Tibial nerve (tissue), 4 donors: ENCODE measurements at regions not wholly inside any gene's neighbourhood (a gene's known extent, or its start where the extent isn't known, plus 50 kb on each side); places are given as distances from the start of the nearest gene placed in this dataset.
"Not testable (repeated sequence)": the region's sequence is repeated elsewhere in the genome, so short reads cannot be mapped to it uniquely, and the experiment has no call there.

Source experiments
- DNase-seq, 2 donors: peaks; one replicate each; pipeline ENCODE4 v3.0.0-alpha.2; 2019; ENCODE audit warnings: low spot score in 2 of 2
- H3K27ac ChIP-seq, 4 donors: fragments of 200-600 bp; sonication (generic) in 3 of 4; one replicate each; pipeline ENCODE4 v1.5.1; 2017 to 2019; ENCODE audit warnings: mild to moderate bottlenecking in 1 of 4
- H3K27me3 ChIP-seq, 2 donors: fragments of 200-600 bp; sonication (generic) in 1 of 2; one replicate each; pipeline versions ENCODE4 v1.5.1 to v1.6.0; 2017 to 2019
- H3K36me3 ChIP-seq, 3 donors: fragments of 200-600 bp; sonication (generic); one replicate each; pipeline ENCODE4 v1.5.1; 2018 to 2019
- H3K4me1 ChIP-seq, 4 donors: fragments of 200-600 bp; sonication (generic) in 3 of 4; one replicate each; pipeline ENCODE4 v1.5.1; 2017 to 2019
- H3K4me3 ChIP-seq, 4 donors: fragments of 200-600 bp; sonication (generic) in 3 of 4; one replicate each; pipeline ENCODE4 v1.5.1; 2017 to 2019; ENCODE audit warnings: mild to moderate bottlenecking in 1 of 4, moderate library complexity in 1 of 4
- H3K9me3 ChIP-seq, 4 donors: fragments of 200-600 bp; sonication (generic) in 3 of 4; one replicate each; pipeline ENCODE4 v1.5.1; 2017 to 2019
- EP300 ChIP-seq, 2 donors: sonication (generic); formaldehyde crosslinking; IDR thresholded peaks; one replicate each; pipeline ENCODE4 v1.6.1; 2017; ENCODE audit warnings: antibody characterized with exemption in 2 of 2, mild to moderate bottlenecking in 1 of 2
- WGBS, 2 donors: methylation state at CpG; one replicate each; pipeline ENCODE4 v1.1.5; 2018; 5-methylcytosine and 5-hydroxymethylcytosine counted together

GRCh38 chr1:234800563-234800962 lies 190.6 kb upstream of the IRF2BP2 start:
- not testable (repeated sequence) for H3K27ac ChIP-seq, H3K36me3 ChIP-seq, H3K4me3 ChIP-seq, H3K27me3 ChIP-seq, DNase-seq, H3K4me1 ChIP-seq, H3K9me3 ChIP-seq
- 83 to 94% methylated on average over 4 to 5 of the region's 5 CpGs for WGBS, 2 donors

DNA sequence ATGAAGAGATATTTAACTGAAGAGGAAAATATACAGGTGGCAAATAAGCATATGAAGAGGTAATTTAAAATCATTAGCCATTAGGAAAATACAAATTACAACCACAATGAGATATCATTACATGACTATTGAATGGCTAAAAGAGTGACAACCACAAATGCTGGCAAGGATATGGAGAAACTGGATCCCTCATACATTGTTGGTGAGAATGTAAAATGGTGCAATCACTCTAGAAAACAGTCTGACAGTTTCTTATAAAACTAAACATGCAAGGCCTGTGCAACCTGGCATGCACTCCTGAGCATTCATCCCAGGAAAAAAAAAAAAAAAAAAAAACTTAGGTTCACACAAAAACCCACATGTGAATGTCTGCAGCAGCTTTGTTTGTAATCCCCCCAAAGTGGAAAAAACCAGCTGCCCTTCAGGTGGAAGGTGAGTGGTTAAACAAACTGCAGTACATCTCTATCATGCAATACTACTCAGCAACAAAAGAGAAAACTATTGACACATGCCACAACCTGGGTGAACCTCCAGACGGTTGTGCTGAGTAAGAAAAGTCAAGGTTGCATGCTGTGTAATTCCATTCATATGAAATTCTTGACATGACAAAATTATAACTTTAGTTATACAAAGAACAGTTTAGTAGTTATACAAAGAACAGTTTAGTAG lies 189.2 kb upstream of the IRF2BP2 start:
- not testable (repeated sequence) for H3K27ac ChIP-seq, H3K36me3 ChIP-seq, H3K4me3 ChIP-seq, H3K9me3 ChIP-seq, H3K4me1 ChIP-seq, H3K27me3 ChIP-seq, DNase-seq
- 29 to 40% methylated on average over 1 of the region's 1 CpG for WGBS, 2 donors

GRCh38 chr1:234797216-234797615 lies 187.2 kb upstream of the IRF2BP2 start:
- not testable (repeated sequence) for H3K4me3 ChIP-seq, H3K9me3 ChIP-seq, H3K27me3 ChIP-seq, H3K4me1 ChIP-seq, H3K36me3 ChIP-seq, DNase-seq, H3K27ac ChIP-seq
- WGBS, 2 donors, result no CpG with 5 or more reads among the region's 2 CpGs

DNA sequence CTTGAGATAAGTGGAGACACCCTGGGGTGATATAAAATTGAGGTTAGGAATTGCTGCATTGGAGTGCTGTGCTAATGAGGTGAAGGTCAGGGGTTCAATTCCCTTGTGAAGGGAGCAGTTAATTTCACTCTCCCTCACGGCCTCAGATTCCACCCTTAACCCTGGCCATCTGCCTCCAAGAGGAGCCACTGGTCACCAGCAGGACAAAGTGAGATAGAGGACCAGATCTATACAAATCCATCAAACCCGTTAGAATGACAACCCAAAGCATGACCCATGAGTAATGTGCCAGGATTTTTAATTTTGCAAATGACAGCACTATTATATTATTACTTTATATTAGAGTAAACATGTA lies 186.4 kb upstream of the IRF2BP2 start:
- not testable (repeated sequence) for H3K27ac ChIP-seq, H3K27me3 ChIP-seq, H3K36me3 ChIP-seq, H3K9me3 ChIP-seq, H3K4me3 ChIP-seq, DNase-seq, H3K4me1 ChIP-seq
- 51 to 77% methylated on average over 2 of the region's 2 CpGs for WGBS, 2 donors

GRCh38 chr1:234795711-234796437 lies 185.9 kb upstream of the IRF2BP2 start:
- not testable (repeated sequence) for H3K9me3 ChIP-seq, DNase-seq, H3K27ac ChIP-seq, H3K27me3 ChIP-seq, H3K36me3 ChIP-seq, H3K4me3 ChIP-seq, H3K4me1 ChIP-seq
- WGBS, 2 donors, result 59% methylated on average over 6 to 7 of the region's 7 CpGs
- TF ChIP-seq EP300 (IDR thresholded peaks at IDR 0.05), result peak in 1 of 2 donors; percentile 53

DNA sequence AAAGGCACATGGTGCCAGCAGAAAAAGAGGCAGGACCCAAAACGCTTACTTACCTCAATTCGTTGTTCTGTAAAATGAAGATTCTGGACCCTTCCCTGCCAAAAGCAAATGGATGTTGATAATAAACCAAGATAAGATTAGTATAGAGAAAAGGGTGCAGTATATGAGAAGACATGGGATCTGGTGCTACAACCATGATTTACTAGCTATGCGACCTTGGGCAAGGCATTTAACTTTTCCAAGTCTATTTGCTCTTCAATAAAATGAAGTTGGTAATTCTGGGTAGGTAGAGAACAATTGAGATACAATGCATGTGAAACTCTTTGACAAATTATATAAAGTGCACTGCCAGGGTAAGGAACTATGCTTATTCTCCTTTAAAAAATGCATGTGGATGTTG lies 185.0 kb upstream of the IRF2BP2 start:
- H3K36me3 ChIP-seq, DNase-seq, H3K9me3 ChIP-seq, H3K27me3 ChIP-seq, H3K4me3 ChIP-seq, H3K27ac ChIP-seq, H3K4me1 ChIP-seq: not testable (repeated sequence)
- WGBS, 2 donors, result 95 to 98% methylated on average over 2 to 3 of the region's 3 CpGs

DNA sequence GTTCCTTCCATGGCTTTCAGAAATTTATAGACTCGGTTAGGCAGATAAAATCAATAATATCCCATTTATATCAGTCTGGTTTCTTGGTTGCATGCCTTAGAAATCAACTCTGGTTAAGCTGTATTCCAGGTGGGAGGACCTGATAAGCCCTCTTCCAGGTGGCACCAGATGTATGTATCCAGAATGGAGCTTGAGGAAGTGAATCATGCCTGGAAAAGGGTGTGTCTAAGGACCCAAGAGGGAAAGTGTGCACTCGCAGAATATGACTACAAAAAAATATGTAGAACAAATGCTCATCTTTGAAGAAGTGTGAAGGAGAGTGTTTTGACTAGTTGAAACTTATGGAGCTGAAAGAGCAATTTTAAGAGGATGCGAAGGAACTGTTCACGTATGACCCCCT lies 184.5 kb upstream of the IRF2BP2 start:
- H3K27me3 ChIP-seq, H3K4me1 ChIP-seq, H3K27ac ChIP-seq, H3K9me3 ChIP-seq, DNase-seq, H3K4me3 ChIP-seq, H3K36me3 ChIP-seq: not testable (repeated sequence)
- 78 to 95% methylated on average over 2 of the region's 4 CpGs for WGBS, 2 donors

GRCh38 chr1:234793924-234794323 lies 183.9 kb upstream of the IRF2BP2 start:
- not testable (repeated sequence) for H3K27ac ChIP-seq, H3K9me3 ChIP-seq, H3K4me1 ChIP-seq, H3K36me3 ChIP-seq, H3K27me3 ChIP-seq, DNase-seq, H3K4me3 ChIP-seq
- 70 to 77% methylated on average over 2 to 3 of the region's 5 CpGs for WGBS, 2 donors

DNA sequence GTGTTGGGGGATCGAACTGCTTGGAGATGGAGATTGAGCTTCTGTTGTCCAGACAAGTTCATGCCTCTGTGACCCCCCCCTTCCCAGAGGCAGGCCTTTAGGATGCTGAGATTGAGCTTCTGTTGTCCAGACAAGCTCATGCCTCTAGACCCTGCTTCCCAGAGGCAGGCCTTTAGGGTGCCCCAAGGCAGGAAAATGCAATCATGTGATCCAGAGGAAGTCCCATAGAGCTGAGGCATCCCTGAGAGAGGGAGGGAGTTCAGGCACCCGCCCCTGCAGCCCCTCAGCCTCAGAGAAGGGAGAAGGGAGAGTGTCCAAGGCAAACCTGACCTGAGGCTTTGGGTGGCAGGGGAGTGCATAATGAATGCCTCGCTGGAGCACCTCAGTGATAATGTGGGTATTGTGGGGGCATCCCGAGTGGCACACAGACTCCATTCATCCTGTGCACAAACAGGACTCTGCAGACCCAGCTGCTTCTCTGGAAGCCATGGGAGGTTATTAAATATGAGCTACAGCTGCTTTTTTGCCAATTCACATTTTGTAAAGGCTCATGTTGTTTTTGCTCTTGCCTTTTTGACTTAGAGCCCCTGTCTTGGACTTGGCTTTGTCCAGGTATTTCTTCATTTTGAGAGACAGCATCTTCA lies 182.4 kb upstream of the IRF2BP2 start:
- H3K27me3 ChIP-seq, H3K9me3 ChIP-seq, H3K27ac ChIP-seq, H3K4me3 ChIP-seq, H3K4me1 ChIP-seq, H3K36me3 ChIP-seq, DNase-seq: not testable (repeated sequence)
- WGBS, 2 donors, result 56 to 64% methylated on average over 2 to 4 of the region's 4 CpGs

DNA sequence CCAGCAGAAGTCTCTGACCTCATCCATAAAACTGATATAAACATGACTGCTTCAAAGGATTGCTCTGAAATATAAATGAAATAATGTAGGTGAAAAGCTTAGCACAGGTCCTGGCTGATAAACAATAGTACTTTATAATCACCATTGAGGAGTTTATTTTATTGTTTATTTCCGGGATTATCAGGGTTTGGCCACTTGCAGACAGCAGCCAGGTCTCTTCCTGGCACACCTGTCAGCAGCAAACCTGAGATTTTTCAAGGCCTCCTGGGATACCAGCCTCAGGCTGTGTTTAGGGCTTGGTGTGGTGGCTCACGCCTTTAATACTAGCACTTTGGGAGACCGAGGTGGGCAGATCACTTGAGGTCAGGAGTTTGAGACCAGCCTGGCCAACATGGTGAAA lies 181.6 kb upstream of the IRF2BP2 start:
- not testable (repeated sequence) for H3K9me3 ChIP-seq, H3K36me3 ChIP-seq, DNase-seq, H3K27me3 ChIP-seq, H3K4me1 ChIP-seq, H3K27ac ChIP-seq, H3K4me3 ChIP-seq
- WGBS, 2 donors, result 100% methylated on average over 1 of the region's 3 CpGs

- H3K4me1 ChIP-seq, H3K36me3 ChIP-seq, H3K27ac ChIP-seq, H3K27me3 ChIP-seq, DNase-seq, H3K4me3 ChIP-seq, H3K9me3 ChIP-seq: not testable (repeated sequence)
- 80% methylated on average over 1 of the region's 1 CpG; no CpG with 5 or more reads in 1 of the 2 donors for WGBS, 2 donors
Observed at GRCh38 chr1:234790333-234790732, 180.4 kb upstream of the IRF2BP2 start.

DNA sequence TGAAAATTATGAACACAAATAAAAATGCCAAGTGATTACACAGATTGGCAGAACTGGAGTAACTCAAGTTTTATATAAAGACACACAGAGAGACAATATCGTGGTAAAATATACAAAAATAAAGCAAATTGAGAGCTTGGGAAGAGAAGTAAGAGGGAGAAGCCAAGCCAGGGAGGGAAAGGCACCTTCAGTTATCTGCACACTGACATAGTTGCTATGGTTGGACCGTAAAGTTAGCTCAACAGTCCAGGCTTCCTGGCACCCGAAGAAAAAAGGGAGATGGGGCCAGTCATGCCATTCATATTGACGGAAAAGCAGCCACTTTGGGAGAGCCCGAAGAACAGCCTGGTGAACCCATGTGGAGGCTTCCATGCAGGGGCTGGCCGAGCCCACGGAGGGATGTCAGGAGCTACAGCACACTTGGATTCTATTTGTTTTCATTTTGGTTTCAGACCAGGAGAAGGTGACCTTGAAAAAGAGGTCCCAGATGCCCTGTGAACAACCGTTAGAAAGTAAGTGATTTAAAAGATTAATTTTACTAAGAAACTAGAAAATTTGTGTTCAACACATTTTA lies 177.1 kb upstream of the IRF2BP2 start:
- H3K4me3 ChIP-seq, DNase-seq, H3K27ac ChIP-seq, H3K36me3 ChIP-seq, H3K4me1 ChIP-seq, H3K9me3 ChIP-seq, H3K27me3 ChIP-seq: not testable (repeated sequence)
- WGBS, 2 donors, result 75 to 91% methylated on average over 6 to 7 of the region's 8 CpGs

GRCh38 chr1:234785922-234786321 lies 175.9 kb upstream of the IRF2BP2 start:
- H3K4me1 ChIP-seq, H3K9me3 ChIP-seq, DNase-seq, H3K36me3 ChIP-seq, H3K27ac ChIP-seq, H3K4me3 ChIP-seq: not testable (repeated sequence)
- peaks cover 0 to 21% of the 10 kb centered on the region in 2 donors for H3K27me3 ChIP-seq
- 93 to 95% methylated on average over 2 to 3 of the region's 8 CpGs for WGBS, 2 donors
